NCI-H1930 (cell line): ENCODE measurements at regions not wholly inside any gene's neighbourhood (a gene's known extent, or its start where the extent isn't known, plus 50 kb on each side); places are given as distances from the start of the nearest gene placed in this dataset.
A peak's percentile ranks its signal among the peaks of the same experiment; 100 is the strongest.

Experiments
- DNase-seq, 2 experiments: peaks; one replicate each; lab custom pipeline; 2025; lab: John Stamatoyannopoulos, UW

GRCh38 chr20:22916021-22916842 lies 118.9 kb upstream of the SSTR4 start:
- DNase-seq: no peak

- peak in 1 of 2 experiments; percentile 65 for DNase-seq
Observed at GRCh38 chr20:22918286-22918983, 116.7 kb upstream of the SSTR4 start.

GRCh38 chr20:22920898-22921297 lies 114.2 kb upstream of the SSTR4 start:
- DNase-seq: no peak

GRCh38 chr20:22921595-22922421 lies 113.3 kb upstream of the SSTR4 start:
- no peak for DNase-seq

GRCh38 chr20:22922987-22923386 lies 112.1 kb upstream of the SSTR4 start:
- no peak for DNase-seq

GRCh38 chr20:22924046-22924737 lies 110.9 kb upstream of the SSTR4 start:
- no peak for DNase-seq

GRCh38 chr20:22924949-22925612 lies 110.0 kb upstream of the SSTR4 start:
- DNase-seq: no peak

- DNase-seq: no peak
Observed at GRCh38 chr20:22925613-22925983, 109.5 kb upstream of the SSTR4 start.

GRCh38 chr20:22927537-22927936 lies 107.6 kb upstream of the SSTR4 start:
- DNase-seq: no peak

GRCh38 chr20:22928679-22929078 lies 106.4 kb upstream of the SSTR4 start:
- DNase-seq: no peak

GRCh38 chr20:22929661-22930060 lies 105.5 kb upstream of the SSTR4 start:
- DNase-seq: no peak

- no peak for DNase-seq
Observed at GRCh38 chr20:22931653-22932608, 103.2 kb upstream of the SSTR4 start.

GRCh38 chr20:22939181-22939580 lies 95.9 kb upstream of the SSTR4 start:
- no peak for DNase-seq

- no peak for DNase-seq
Observed at GRCh38 chr20:22940350-22940749, 94.8 kb upstream of the SSTR4 start.

- no peak for DNase-seq
Observed at GRCh38 chr20:22941550-22941949, 93.6 kb upstream of the SSTR4 start.

- no peak for DNase-seq
Observed at GRCh38 chr20:22942742-22943141, 92.4 kb upstream of the SSTR4 start.

- DNase-seq: no peak
Observed at GRCh38 chr20:22944062-22944461, 91.0 kb upstream of the SSTR4 start.

GRCh38 chr20:22944936-22945335 lies 90.2 kb upstream of the SSTR4 start:
- DNase-seq: no peak

- no peak for DNase-seq
Observed at GRCh38 chr20:22946596-22946995, 88.5 kb upstream of the SSTR4 start.
